GM19025 (cell line): ENCODE measurements at regions not wholly inside any gene's neighbourhood (a gene's known extent, or its start where the extent isn't known, plus 50 kb on each side); places are given as distances from the start of the nearest gene placed in this dataset.

Experiments
- ATAC-seq: cut with Tn5 transposase; IDR thresholded peaks from one replicate; pipeline ENCODE4 v1.9.1; 2021; ENCODE audit warnings: mild to moderate bottlenecking, low read depth, moderate library complexity; ENCODE audit not compliant: unreplicated experiment

DNA sequence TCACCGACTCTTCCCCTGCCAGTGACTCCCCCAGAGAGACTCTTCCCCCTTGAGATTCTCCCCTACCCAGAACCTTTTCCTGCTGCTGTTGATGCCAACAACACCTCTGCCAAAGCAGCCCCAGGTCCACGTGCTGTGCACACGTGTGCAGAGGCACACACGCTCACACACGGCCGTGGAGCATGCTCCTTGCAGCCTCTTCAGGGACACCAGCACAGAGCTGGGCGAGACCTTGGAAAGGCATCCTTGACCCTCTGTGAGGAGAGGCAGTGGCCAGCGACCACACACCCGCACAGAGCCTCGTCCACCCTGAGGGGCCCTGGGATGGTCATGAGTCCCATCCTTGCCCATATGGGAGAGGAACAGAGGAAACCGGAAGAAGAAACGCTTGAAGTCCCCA, 181.9 kb downstream of the RBFOX3 start:
- ATAC-seq = no peak

DNA sequence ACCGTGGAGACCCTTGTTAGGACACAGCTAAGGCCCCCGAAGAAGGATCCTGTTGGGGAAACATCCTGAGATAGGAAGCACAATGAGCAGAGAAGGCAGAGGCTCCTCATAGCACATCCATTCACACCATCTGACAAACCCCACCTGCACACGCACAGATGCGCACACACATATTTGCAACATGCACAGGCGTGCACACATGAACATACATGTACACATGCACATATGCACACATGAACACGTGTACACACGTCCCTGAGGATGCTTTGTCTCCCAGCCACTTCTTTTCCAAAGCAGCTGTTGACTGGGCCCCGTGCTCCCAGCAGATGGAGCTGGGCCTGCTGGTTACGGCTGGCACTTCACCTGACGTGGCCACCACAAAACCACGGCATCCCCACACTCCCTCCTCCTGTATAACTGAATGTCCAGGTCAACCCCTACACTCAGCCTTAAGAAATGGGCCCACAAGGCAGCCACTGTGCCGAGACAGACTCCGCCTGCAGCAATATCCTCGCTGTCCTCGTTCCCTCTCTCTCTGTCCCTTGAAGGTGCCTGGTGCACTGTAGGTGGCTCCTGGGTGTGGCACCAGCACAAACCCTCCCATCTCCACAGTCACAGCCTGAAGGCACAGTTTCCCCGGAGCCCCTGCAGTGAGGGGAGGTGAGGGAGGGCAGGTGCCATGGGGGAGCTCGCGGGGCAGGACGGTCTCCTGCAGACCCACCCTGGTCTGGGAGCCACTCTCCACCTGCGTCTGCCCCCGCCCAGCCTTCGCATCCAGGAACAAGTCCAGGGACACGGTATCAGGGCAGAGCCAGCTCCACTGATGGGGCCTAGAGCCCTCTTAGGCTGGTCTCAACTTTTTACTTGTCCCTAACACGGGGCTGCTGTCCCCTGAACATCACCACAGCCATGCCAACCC, 183.0 kb downstream of the RBFOX3 start:
- no peak for ATAC-seq

DNA sequence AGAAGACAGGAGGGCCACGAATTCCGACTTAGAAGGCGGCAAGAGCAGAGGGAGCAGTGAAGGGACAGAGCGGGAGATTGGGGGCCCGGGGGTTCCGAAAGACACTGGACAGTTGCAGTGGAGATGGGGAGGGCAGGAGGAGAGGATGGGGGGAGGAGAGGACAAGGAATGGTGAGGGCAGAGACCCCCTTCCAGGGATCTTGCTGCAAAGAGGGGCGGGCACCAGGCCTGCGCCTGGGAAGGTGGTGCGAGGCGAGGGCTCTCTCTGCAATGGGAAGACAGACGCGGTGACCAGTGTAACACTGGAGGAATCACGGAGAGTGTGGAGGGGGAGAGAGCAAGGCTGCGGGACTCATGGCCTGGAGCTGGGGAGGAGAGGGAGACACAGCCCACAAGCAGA, 185.2 kb downstream of the RBFOX3 start:
- no peak for ATAC-seq

DNA sequence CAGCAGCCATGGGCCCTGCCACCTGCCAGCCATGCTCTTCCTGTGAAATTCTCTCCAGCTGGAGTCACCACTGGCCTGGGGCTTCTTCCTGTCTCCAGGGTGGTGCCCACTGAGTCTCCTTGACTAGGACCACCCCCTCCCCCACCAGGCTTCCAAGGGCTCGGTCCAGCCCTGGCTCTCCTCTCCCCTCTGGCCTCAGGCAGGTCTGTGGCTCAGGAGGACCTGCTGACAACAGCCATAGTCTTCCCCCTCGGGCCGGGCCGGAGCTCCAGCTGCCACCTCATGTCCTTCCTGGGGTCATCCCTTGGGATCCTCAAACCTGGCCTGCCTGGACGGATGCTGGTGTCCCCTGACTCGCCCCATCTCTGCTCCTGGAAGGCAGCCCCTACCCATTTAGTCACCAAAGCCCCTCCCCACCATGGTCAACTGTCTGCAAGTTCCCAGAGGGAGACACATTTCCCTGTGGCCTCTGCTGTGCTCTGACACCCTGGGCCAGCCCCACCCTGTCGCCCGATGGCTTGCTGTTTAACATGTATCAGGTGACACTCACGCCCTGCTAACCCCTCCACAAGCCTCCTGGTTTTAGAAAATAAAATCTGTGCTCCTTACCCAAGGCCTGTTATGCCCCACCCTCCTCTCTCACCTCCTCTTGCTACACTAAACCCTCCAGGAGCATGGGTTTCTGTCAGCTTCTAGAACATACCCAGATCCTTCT, 186.2 kb downstream of the RBFOX3 start:
- ATAC-seq = no peak

DNA sequence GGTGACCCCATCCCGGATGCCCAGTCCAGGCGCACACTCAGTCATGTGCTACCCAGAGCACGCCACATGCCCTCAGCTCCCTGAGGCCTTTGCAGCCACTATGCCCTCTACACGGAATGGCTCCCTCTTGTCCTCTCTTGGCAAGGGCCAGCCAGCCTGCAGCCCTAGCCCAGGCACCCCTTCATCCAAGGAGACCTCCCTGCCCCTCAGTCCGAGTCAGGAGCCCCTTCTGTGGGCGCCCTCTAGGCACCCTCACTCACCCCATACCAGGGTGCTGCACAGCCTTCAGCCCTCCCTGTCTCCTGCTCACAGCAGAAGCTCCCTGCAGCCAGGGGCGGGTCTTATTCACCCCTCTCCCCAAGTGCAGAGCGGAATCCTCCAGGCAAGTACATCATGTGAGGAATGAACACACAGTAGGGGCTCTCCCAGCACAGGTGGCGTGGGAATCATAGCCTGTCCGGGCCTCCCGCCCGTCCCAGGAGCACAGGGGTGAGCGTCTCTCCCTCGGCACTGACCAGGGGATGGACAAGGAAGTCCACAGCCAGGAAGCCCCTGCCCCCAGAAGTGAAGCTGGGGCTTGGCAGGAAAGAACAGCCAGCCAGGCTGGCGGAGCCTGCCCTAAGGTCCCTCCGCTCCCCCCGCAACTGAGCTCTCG, 186.9 kb downstream of the RBFOX3 start:
- no peak for ATAC-seq

DNA sequence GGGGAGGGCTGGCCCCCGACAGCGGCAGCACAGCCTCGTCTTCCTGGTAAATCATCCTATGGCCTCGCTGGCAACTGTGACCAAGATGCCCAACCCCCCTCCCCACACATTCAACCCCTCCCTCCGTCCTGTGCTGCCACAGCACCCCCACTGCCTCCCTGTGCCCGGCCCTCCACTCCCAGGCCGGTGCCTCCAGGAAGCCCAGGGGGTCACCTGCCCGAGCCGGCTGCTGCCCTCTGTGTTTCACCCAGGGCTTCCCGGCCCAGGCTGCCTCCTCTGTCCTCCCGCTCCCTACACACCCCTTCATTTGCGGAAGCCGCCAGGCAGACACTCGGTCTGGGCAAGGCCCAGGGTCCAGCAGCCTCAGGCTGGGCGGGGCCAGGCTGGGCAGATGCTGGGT, 188.6 kb downstream of the RBFOX3 start:
- no peak for ATAC-seq

DNA sequence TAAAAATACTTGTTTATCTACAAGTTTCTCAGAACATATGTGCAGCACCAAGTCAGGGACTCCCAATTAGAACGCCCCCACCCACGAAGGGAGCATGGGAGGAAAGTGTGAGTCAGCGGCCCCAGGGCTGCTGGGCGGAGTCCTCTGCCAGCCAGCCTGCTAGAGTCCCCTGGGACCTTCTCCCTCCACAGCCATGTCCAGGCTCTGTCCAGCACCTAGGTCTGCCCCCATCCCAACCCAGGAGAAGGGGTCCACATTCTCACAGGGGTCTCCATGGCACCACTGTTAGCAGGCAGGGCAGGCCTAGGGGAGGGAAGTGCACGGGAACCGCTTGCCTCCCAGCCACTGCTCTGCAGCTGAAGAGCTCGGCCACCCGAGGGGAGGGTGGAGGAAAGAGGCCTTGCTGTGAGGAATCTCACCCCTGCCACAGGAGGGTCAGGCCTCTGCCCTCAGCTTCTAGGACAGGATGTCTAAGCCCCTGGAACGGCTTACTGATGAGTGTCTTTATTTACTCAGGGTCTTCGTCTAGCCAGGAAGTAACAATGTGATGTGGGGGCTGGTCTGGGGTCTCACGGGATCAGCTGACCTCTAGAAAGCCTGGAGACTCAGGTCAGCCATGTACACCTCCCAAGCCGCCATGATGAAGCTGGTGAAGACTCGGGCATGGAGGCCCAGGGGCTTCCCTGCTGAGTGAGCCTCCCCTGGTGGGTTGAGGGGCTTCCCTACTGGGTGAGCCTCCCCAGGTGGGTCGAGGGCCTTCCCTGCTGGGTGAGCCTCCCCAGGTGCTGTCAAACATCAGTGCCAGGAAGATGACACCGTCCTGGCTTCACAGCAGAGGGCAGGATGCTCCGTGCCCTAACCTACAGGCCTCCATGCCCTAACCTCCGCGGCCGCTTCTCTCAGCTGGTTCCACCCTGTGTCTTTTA, 190.3 kb downstream of the RBFOX3 start:
- ATAC-seq = no peak

DNA sequence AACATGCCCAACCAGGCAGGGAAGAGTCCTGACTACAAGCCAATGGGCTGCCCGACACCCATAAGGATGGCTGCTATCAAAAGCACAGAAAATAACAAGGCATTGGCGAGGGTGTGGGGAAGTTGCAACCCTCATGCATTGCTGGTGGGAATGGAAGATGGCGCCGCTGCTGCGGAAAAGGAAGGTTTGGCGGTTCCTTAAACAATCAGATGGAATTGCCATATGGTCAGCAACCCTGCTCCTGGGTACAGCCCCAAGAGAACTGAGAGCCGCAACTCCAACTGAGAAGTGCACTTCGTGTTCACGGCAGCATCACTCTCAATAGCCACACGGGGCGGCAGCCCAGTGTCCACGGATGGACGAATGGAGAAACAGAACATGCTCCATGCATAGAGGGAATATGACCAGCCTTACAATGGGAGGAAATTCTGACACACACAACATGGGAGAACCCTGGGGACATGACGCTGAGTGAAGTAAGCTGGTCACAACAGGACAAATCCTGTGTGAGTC, 193.3 kb downstream of the RBFOX3 start:
- no peak for ATAC-seq

DNA sequence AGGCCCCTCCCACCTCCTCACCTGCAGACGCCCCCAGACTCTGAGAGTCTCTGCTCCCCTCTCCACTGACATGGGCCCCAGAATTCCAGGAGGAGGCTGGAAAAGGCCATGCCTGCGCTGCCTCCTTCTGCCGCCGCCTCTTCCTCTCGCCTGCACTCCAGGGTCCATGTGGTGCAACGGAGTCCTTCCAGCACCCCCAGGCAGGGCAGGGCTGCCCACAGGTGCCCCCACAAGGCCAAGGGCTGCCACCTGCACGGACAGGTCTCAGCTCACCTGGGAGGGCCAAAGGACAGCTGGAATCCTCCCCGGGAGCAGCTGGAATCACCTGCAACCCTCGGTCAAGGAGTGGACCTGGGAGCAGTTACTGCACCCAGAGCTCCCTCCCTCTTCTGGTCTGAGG, 194.9 kb downstream of the RBFOX3 start:
- ATAC-seq = no peak

DNA sequence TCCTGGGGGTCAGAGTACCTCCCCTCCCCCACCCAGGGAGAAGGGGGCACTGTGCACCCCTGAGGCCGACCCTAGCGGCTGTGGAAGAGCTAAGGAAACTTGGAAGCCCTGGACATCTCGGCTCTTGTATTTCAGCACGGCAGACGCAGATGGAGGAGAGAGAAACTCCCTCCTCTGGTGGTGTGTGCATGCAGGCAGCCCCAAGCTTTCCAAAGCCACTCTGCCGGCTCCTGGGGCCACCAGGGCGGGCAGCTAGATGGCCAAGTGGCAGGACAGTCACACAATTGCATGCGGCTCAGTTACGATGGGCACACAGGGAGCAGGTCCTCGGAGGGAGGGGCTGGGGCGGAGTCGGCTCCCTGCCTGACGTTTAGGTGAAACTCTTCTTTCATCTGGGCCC, 195.5 kb downstream of the RBFOX3 start:
- no peak for ATAC-seq

DNA sequence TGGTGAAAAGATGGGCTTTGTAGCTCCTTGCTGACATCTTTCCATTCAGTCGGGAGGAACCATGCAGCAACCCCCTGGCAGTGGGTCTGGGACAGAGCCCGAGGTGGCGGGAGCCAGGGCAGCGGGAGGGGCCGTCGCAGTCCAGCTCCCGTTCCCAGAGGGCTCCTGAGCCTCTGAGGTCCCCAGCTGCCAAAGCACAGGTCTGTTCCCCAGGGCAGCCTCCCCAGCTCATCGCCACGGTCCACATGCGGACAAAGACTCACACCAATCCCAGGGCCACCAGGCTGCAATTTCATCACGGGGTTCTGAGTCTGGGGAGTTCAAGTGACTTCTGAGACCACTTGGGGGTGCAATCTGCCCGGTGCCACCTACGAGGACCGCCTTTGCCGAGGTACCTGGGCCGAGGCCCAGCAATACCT, 196.0 kb downstream of the RBFOX3 start:
- ATAC-seq = no peak

DNA sequence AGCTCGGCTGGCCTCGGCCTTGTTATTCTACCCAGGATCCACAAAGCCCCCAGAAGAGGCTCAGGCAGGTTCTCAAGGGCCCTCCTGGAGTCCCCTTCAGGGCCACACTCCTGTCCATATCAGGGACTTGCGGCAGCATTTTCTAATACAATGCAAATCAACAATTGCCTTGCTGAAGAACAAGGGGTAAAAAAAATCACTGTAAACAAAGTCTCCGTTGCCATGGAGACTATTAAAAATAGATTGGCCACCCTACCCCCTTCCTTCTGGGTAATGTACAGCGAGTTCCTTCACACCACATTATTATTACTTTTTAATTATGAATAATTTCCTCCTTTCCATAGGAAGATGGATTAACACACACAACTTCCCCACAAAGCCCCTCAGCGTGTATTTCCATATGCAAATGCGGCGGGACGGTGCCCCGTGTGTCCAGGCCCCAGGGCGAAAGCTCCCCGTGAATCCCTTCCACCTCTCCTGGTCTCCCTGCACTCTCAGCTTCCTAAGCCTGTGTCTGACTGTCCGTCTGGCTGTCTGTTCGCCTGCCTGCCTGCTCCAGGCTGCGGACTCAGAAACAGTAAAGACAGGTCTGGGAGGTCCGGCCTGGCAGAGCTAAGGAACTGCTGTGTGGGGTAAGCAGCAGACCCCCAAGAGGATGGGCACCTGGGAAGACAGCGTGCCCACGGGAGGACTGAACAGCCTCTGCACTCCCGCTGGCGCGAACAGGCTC, 196.6 kb downstream of the RBFOX3 start:
- no peak for ATAC-seq

DNA sequence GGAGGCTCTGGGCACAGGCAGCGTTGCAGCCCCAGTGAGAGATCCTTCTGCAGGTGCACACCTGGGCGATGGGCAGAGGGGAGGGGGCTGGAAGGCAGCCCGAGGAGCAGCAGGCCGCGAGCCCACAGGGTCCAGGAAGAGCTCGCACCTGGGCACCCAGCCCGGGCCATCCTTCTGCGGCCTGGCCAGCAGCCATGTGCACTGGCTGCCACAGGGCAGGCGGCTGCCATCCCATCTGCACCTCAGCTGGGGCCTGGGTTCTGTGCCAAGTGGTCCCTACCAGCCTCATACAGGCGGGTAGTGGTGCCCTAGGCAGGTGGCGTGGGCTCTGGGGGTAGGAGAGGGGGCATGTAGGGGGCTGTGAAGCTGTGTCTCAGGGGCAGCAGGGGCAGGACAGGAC, 197.2 kb downstream of the RBFOX3 start:
- ATAC-seq = no peak

DNA sequence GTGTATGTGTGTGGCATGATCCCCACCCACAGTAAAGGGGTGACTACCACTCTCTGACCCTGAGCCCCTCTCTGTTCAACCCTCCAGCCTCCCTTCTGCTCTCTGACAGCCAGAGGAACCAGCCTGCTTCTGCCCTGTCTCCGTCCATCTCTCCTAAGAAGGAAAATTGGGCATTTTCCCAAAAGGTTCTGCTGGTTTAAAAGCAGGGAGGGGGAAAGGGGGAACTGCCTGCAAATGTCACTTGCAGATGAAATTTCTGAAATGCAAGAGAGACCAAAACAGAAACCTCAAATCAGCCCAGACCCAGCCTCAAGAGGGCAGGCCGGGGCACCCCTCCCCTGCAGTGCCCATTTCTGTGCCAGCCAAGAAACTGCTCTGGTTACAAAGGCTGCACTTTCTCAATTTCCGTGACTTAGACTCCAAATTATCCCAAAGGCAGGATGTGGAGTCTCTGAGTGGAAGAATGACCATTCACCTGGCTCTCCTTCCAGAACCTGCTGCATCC, 197.9 kb downstream of the RBFOX3 start:
- ATAC-seq = no peak

DNA sequence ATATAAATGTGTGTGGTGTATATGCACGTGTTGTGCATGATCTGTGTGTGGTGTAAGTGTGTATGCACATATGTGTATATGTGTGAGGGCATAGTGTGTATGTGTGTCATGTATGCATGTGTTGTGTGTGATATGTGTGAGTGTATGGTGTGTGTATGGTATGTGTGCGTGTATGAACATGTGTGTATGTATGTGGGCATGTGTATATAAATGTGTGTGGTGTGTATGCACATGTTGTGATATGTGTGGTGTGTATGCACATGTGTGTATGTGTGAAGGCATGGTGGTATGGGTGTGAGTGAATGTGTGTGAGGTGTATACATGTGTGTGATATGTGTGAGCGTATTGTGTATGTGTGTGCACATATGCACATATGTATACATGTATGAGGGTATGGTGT, 198.7 kb downstream of the RBFOX3 start:
- no peak for ATAC-seq

DNA sequence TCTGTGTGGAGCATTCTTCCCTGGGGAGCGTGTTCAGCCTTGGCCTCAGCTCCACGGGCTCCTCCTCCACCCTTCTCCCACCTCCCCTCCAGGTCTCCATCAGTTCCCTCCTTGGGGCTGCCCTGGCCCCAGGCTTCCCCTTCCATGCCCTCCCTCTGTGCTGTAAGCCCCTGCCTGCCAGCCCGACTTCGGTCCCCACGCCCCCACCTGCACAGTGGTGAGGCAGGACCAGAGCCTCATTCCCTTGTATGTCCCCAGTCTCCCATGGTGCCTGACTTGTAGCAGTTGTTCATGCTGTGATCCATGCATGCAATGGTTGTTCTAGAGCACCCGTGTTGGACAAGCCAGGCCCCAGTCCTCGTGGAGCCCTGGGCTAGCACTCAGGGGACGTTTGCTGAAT, 199.4 kb downstream of the RBFOX3 start:
- no peak for ATAC-seq

DNA sequence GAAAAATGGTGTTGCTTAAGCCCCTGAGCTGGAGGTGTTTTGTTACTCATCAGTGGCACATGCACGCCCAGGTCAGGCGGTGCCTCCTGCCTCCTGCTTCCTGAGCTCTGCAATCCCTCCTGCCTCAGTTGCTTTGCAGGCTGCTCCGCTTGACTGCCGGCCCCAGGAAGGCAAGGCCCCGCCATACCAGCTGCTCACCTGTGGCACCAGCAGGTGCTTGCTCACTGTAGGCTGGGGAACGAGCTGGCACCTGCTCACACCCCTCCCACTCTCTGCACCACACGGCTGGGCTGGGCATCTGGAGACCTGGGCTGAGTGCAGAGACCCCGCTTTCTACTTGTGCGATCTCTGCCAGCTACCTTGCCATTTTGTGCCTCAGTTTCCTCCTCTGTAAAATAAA, 200.2 kb downstream of the RBFOX3 start:
- ATAC-seq = no peak

DNA sequence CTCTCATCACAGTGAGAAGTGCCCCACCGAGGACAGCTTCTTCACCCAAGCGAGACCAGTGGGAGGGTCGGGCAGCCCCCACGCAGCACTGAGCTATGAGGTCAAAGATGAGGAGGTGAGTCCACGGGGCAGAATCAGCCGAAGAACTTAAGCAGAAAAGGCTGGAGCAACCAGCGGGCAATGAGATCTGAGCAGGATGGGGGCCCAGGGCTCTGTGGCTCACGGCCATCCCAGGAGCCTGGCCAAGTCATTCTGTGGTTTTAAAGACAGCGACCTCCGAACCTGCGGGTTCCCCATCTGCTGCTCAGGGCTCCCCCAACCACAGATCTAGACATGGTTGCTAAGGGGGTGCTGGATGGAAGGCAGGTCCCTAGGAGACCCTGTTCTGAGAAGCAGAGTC, 202.6 kb downstream of the RBFOX3 start:
- no peak for ATAC-seq

DNA sequence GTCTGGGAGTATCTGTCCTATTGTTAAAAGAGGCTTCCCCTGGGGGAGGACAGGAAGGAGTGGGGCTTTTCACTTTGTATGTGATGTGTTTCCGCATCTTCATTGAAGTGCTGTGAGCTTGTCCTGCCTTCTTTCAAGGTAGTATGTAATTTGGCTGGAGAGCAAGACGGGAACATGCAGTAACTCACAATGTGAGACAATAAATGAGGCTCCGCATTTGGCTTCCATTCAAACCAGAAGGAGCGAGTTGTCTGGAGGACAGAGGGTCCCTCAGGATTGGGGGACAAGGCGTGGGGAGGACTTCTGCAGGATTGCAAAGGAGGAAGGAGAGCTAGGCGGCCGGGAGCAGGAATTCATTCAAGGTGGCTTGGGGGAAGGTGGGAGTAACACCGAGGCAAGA, 203.5 kb downstream of the RBFOX3 start:
- no peak for ATAC-seq
